HEK293T (cell line): ENCODE measurements at regions not wholly inside any gene's neighbourhood (a gene's known extent, or its start where the extent isn't known, plus 50 kb on each side); places are given as distances from the start of the nearest gene placed in this dataset.

Experiments used
- CTCF ChIA-PET: fragments of 350-600 bp; formaldehyde crosslinking; extraction: SDS; loops from one replicate; lab custom pipeline; 2021; ENCODE audit warnings: antibody characterized with exemption, inconsistent platforms; lab: Yijun Ruan, JAX
- POLR2A ChIA-PET: fragments of 350-600 bp; formaldehyde crosslinking; extraction: SDS; loops from one replicate; lab custom pipeline; 2020; ENCODE audit warnings: antibody characterized with exemption, inconsistent platforms; lab: Yijun Ruan, JAX
- DNase-seq: peaks from one replicate; pipeline ENCODE4 v3.0.0; 2012; ENCODE audit warnings: mixed read lengths; ENCODE audit errors: extremely low spot score
- ARNT ChIP-seq: fragments of 450-650 bp; IDR thresholded peaks from 2 replicates; pipeline ENCODE4 v1.6.1; 2017; ENCODE audit warnings: mild to moderate bottlenecking
- BHLHE40 ChIP-seq: fragments of 450-650 bp; IDR thresholded peaks from 2 replicates; pipeline ENCODE4 v1.6.1; 2016; ENCODE audit warnings: mild to moderate bottlenecking, moderate library complexity, borderline replicate concordance
- CTBP1 ChIP-seq: fragments of 450-650 bp; IDR thresholded peaks from 2 replicates; pipeline ENCODE4 v1.6.1; 2016; ENCODE audit warnings: borderline replicate concordance
- ELF4 ChIP-seq: fragments of 450-650 bp; IDR thresholded peaks from 2 replicates; pipeline ENCODE4 v1.6.1; 2017; ENCODE audit warnings: antibody characterized with exemption
- FOXA1 ChIP-seq: fragments of 450-650 bp; IDR thresholded peaks from 2 replicates; pipeline ENCODE4 v1.6.1; 2016; ENCODE audit warnings: mild to moderate bottlenecking
- FOXK2 ChIP-seq: fragments of 450-650 bp; IDR thresholded peaks from 2 replicates; pipeline ENCODE4 v1.6.1; 2016; ENCODE audit warnings: mild to moderate bottlenecking
- FOXM1 ChIP-seq: fragments of 450-650 bp; IDR thresholded peaks from 2 replicates; pipeline ENCODE4 v1.6.1; 2017; ENCODE audit warnings: mild to moderate bottlenecking, borderline replicate concordance
- HDGF ChIP-seq: fragments of 450-650 bp; IDR thresholded peaks from 2 replicates; pipeline ENCODE4 v1.6.1; 2017; ENCODE audit warnings: antibody characterized with exemption, borderline replicate concordance
- L3MBTL2 ChIP-seq: fragments of 450-650 bp; conservative IDR thresholded peaks from 2 replicates; pipeline ENCODE4 v1.6.1; 2016; ENCODE audit warnings: mild to moderate bottlenecking
- LEF1 ChIP-seq: fragments of 450-650 bp; IDR thresholded peaks from 2 replicates; pipeline ENCODE4 v1.6.1; 2017; ENCODE audit warnings: mild to moderate bottlenecking, borderline replicate concordance
- NFRKB ChIP-seq: fragments of 450-650 bp; IDR thresholded peaks from 2 replicates; pipeline ENCODE4 v1.6.1; 2016; ENCODE audit warnings: mild to moderate bottlenecking, moderate library complexity
- PKNOX1 ChIP-seq: fragments of 450-650 bp; IDR thresholded peaks from 2 replicates; pipeline ENCODE4 v1.6.1; 2016
- SP1 ChIP-seq: fragments of 450-650 bp; IDR thresholded peaks from 2 replicates; pipeline ENCODE4 v1.6.1; 2017
- SUZ12 ChIP-seq: fragments of 450-650 bp; IDR thresholded peaks from 2 replicates; pipeline ENCODE4 v1.6.1; 2016; ENCODE audit warnings: mild to moderate bottlenecking
- TARDBP ChIP-seq: fragments of 450-650 bp; IDR thresholded peaks from 2 replicates; pipeline ENCODE4 v1.6.1; 2016
- ZNF384 ChIP-seq: fragments of 450-650 bp; IDR thresholded peaks from 2 replicates; pipeline ENCODE4 v1.6.1; 2016

- POLR2A ChIA-PET: no interaction called here
- no peak for TF ChIP-seq LEF1
- no peak for TF ChIP-seq L3MBTL2
- TF ChIP-seq CTBP1: no peak
- no peak for TF ChIP-seq PKNOX1
- no peak for TF ChIP-seq BHLHE40
- no peak for TF ChIP-seq FOXA1
- TF ChIP-seq ELF4: no peak
- CTCF ChIA-PET: no interaction called here
- DNase-seq: no peak
These were observed 414.8 kb upstream of the C16orf82 start for GRCh38 chr16:26651884-26652283.

GRCh38 chr16:26658486-26658885, 408.2 kb upstream of the C16orf82 start:
- ChIA-PET POLR2A (no interaction called here), CTCF (no interaction called here)
- TF ChIP-seq FOXK2 (no peak), L3MBTL2 (no peak), SUZ12 (no peak), ZNF384 (no peak), NFRKB (no peak), ARNT (no peak), LEF1 (no peak), CTBP1 (no peak), ELF4 (no peak), FOXA1 (no peak), HDGF (no peak), TARDBP (no peak)
- DNase-seq: no peak

- POLR2A ChIA-PET: no interaction called here
- no peak for TF ChIP-seq ZNF384
- TF ChIP-seq SUZ12: no peak
- no peak for TF ChIP-seq FOXA1
- TF ChIP-seq SP1: no peak
- TF ChIP-seq TARDBP: no peak
- TF ChIP-seq PKNOX1: no peak
- TF ChIP-seq NFRKB: no peak
- no peak for TF ChIP-seq FOXM1
- TF ChIP-seq HDGF: no peak
- no peak for TF ChIP-seq LEF1
- no peak for TF ChIP-seq BHLHE40
- no peak for TF ChIP-seq ELF4
- no peak for TF ChIP-seq ARNT
- no peak for TF ChIP-seq FOXK2
- no peak for TF ChIP-seq CTBP1
- TF ChIP-seq L3MBTL2: no peak
- CTCF ChIA-PET: no interaction called here
- no peak for DNase-seq
These were observed 407.8 kb upstream of the C16orf82 start for GRCh38 chr16:26658915-26659314.

GRCh38 chr16:26664086-26664485, 402.6 kb upstream of the C16orf82 start:
- no peak for DNase-seq
- ChIA-PET CTCF (no interaction called here), POLR2A (no interaction called here)
- no peak for TF ChIP-seq NFRKB
- no peak for TF ChIP-seq LEF1
- no peak for TF ChIP-seq ZNF384
- no peak for TF ChIP-seq ELF4
- no peak for TF ChIP-seq CTBP1
- no peak for TF ChIP-seq ARNT
- no peak for TF ChIP-seq SP1
- TF ChIP-seq TARDBP: no peak
- TF ChIP-seq BHLHE40: no peak
- TF ChIP-seq SUZ12: no peak
- no peak for TF ChIP-seq PKNOX1
- TF ChIP-seq FOXM1: no peak
- TF ChIP-seq FOXK2: no peak
- no peak for TF ChIP-seq L3MBTL2

- CTCF ChIA-PET: interaction anchor here (0.8 kb wide), 1 partner anchor 19 kb away, joined by 7 read pairs; no protein-coding TSS in a partner anchor
These were observed 401.4 kb upstream of the C16orf82 start for GRCh38 chr16:26665166-26665939.

More at GRCh38 chr16:26665166-26665939, 401.4 kb upstream of the C16orf82 start:
- TF ChIP-seq TARDBP (no peak), L3MBTL2 (no peak), SUZ12 (no peak), CTBP1 (no peak), HDGF (no peak), FOXK2 (no peak), ELF4 (no peak), ZNF384 (no peak), NFRKB (no peak), PKNOX1 (no peak), FOXM1 (no peak), BHLHE40 (no peak), LEF1 (no peak), ARNT (no peak)
- no peak for DNase-seq
- POLR2A ChIA-PET: no interaction called here
